ENCODE measurements at regions not wholly inside any gene's neighbourhood (a gene's known extent, or its start where the extent isn't known, plus 50 kb on each side); places are given as distances from the start of the nearest gene placed in this dataset.
"Not testable (repeated sequence)": the region's sequence is repeated elsewhere in the genome, so short reads cannot be mapped to it uniquely, and the experiment has no call there.

- H3K36me3 Mint-ChIP-seq (ENCODE audit: insufficient read depth in 1 of 3, low read depth in 3 of 3); H3K27ac Mint-ChIP-seq; H3K4me1 ChIP-seq (ENCODE audit: insufficient read depth, low read length); H3K23ac ChIP-seq (ENCODE audit: insufficient read length, low read depth, low read length); H2BK20ac ChIP-seq (ENCODE audit: low read depth, low read length, poor library complexity, severe bottlenecking); H2BK12ac ChIP-seq (ENCODE audit: insufficient read length, low read depth, low read length); H3K79me2 ChIP-seq (ENCODE audit: insufficient read depth, low read length); H3K18ac ChIP-seq (ENCODE audit: insufficient read length, low read depth, low read length); H4K8ac ChIP-seq (replicated peaks; ENCODE audit: insufficient read length, low read depth, low read length); H3K79me1 ChIP-seq (ENCODE audit: insufficient read depth, low read depth, low read length, poor library complexity, severe bottlenecking); H4K5ac ChIP-seq (ENCODE audit: insufficient read length, low read depth, low read length); H3K9ac ChIP-seq (ENCODE audit: extremely low read depth, insufficient read length, low read length); H3K9me3 Mint-ChIP-seq; H3K23me2 ChIP-seq (ENCODE audit: insufficient read length, low read depth, low read length, poor library complexity, severe bottlenecking); H4K20me1 ChIP-seq (ENCODE audit: control insufficient read depth, insufficient read depth, insufficient read length); H2BK5ac ChIP-seq (ENCODE audit: insufficient read length, low read length); H3K4me1 Mint-ChIP-seq; DNase-seq; H3K4ac ChIP-seq (ENCODE audit: low read depth, low read length); H3K27me3 Mint-ChIP-seq (ENCODE audit: low read depth); H3K4me2 ChIP-seq (ENCODE audit: insufficient read depth, insufficient read length, low read length); H3K4me3 Mint-ChIP-seq; H3T11ph ChIP-seq (ENCODE audit: low read length); H2BK15ac ChIP-seq (ENCODE audit: low read depth, low read length); H3K9me3 ChIP-seq (ENCODE audit: control insufficient read depth, low read depth, low read length); H3K27me3 ChIP-seq (ENCODE audit: insufficient read depth, low read length); H2AFZ ChIP-seq (ENCODE audit: low read length); H3K14ac ChIP-seq (ENCODE audit: insufficient read depth, low read length); H2AK5ac ChIP-seq (ENCODE audit: insufficient read length, low read length); H3K27ac ChIP-seq (ENCODE audit: insufficient read length, low read depth, low read length); H3K56ac ChIP-seq (ENCODE audit: insufficient read length, low read depth, low read length); H2BK120ac ChIP-seq (ENCODE audit: low read depth, low read length, poor library complexity, severe bottlenecking); H4K91ac ChIP-seq (ENCODE audit: insufficient read length, low read depth, low read length): not testable (repeated sequence)
- no CpG with 5 or more reads among the region's 6 CpGs for WGBS (ENCODE audit: extremely low coverage, insufficient read length, low lambda C conversion rate)
Measured at GRCh38 chr2:111266556-111266955, 145.8 kb downstream of the BCL2L11 start.

- not testable (repeated sequence) for H3K27me3 Mint-ChIP-seq (ENCODE audit: low read depth); H3K4me2 ChIP-seq (ENCODE audit: insufficient read depth, insufficient read length, low read length); H3K27ac Mint-ChIP-seq; H3K18ac ChIP-seq (ENCODE audit: insufficient read length, low read depth, low read length); H3K4me3 Mint-ChIP-seq; H3K4me1 Mint-ChIP-seq; H3K9me3 Mint-ChIP-seq; H2BK120ac ChIP-seq (ENCODE audit: low read depth, low read length, poor library complexity, severe bottlenecking); H4K91ac ChIP-seq (ENCODE audit: insufficient read length, low read depth, low read length); DNase-seq; H3K27ac ChIP-seq (ENCODE audit: insufficient read length, low read depth, low read length); H2BK5ac ChIP-seq (ENCODE audit: insufficient read length, low read length); H3K4ac ChIP-seq (ENCODE audit: low read depth, low read length); H2AFZ ChIP-seq (ENCODE audit: low read length); H4K8ac ChIP-seq (replicated peaks; ENCODE audit: insufficient read length, low read depth, low read length); H3K14ac ChIP-seq (ENCODE audit: insufficient read depth, low read length); H4K5ac ChIP-seq (ENCODE audit: insufficient read length, low read depth, low read length); H3K23ac ChIP-seq (ENCODE audit: insufficient read length, low read depth, low read length); H3K4me1 ChIP-seq (ENCODE audit: insufficient read depth, low read length); H4K20me1 ChIP-seq (ENCODE audit: control insufficient read depth, insufficient read depth, insufficient read length); H3K9ac ChIP-seq (ENCODE audit: extremely low read depth, insufficient read length, low read length); H3T11ph ChIP-seq (ENCODE audit: low read length); H3K23me2 ChIP-seq (ENCODE audit: insufficient read length, low read depth, low read length, poor library complexity, severe bottlenecking); H3K56ac ChIP-seq (ENCODE audit: insufficient read length, low read depth, low read length); H3K79me1 ChIP-seq (ENCODE audit: insufficient read depth, low read depth, low read length, poor library complexity, severe bottlenecking); H3K27me3 ChIP-seq (ENCODE audit: insufficient read depth, low read length); H3K9me3 ChIP-seq (ENCODE audit: control insufficient read depth, low read depth, low read length); H3K79me2 ChIP-seq (ENCODE audit: insufficient read depth, low read length); H2AK5ac ChIP-seq (ENCODE audit: insufficient read length, low read length); H3K36me3 Mint-ChIP-seq (ENCODE audit: insufficient read depth in 1 of 3, low read depth in 3 of 3); H2BK12ac ChIP-seq (ENCODE audit: insufficient read length, low read depth, low read length); H2BK20ac ChIP-seq (ENCODE audit: low read depth, low read length, poor library complexity, severe bottlenecking); H2BK15ac ChIP-seq (ENCODE audit: low read depth, low read length)
- no CpG with 5 or more reads among the region's 14 CpGs for WGBS (ENCODE audit: extremely low coverage, insufficient read length, low lambda C conversion rate)
Measured at GRCh38 chr2:111267038-111267437, 146.3 kb downstream of the BCL2L11 start.

Measured in H9 (cell line).